ENCODE measurements at regions not wholly inside any gene's neighbourhood (a gene's known extent, or its start where the extent isn't known, plus 50 kb on each side); places are given as distances from the start of the nearest gene placed in this dataset.

- in situ Hi-C loops (cut with HindIII; ENCODE audit: extremely low pct_ligation_motif_present, low pct_unique_long_range_greater_than_20kb), result no loop called here
- POLR2A ChIA-PET, result no interaction called here
- Histone ChIP-seq H3K4me2 (ENCODE audit: low read depth, low read length) (no peak overlapping the region), H3K79me2 (ENCODE audit: insufficient read depth, low read length) (no peaks in the 10 kb centered on the region), H3K27me3 (ENCODE audit: control insufficient read depth in 1 of 2, insufficient read depth in 2 of 2, low read length in 2 of 2) (0 out of 5 replicates have a peak, but pooled peaks cover 0 to 3% of the 10 kb centered on the region in 2 experiments), H3K4me3 (replicated peaks in 1 of 3; ENCODE audit: insufficient read depth in 1 of 3, low read depth in 2 of 3, low read length in 3 of 3) (no peak overlapping the region), H2AFZ (ENCODE audit: low read length) (no peak overlapping the region), H3K4me1 (ENCODE audit: insufficient read depth, low read length) (no peaks in the 10 kb centered on the region), H3K36me3 (replicated peaks in 1 of 2; ENCODE audit: control insufficient read depth in 1 of 2, insufficient read depth in 2 of 2, low read length in 2 of 2) (no peaks in the 10 kb centered on the region), H3K27ac (ENCODE audit: extremely low read length, insufficient read depth, low read length) (no peak overlapping the region), H4K20me1 (ENCODE audit: insufficient read depth, low read length) (no peaks in the 10 kb centered on the region), H3K9me3 (ENCODE audit: low read length) (no peaks in the 10 kb centered on the region), H3K9ac (ENCODE audit: insufficient read depth, low read depth, low read length) (no peak overlapping the region)
- FAIRE-seq, result no peak
- intact Hi-C loops (cut with micrococcal nuclease; ENCODE audit: unreplicated experiment), result no loop called here
- no peak for DNase-seq (ENCODE audit: low spot score)
- WGBS (ENCODE audit: low lambda C conversion rate), result 1% methylated on average over 6 of the region's 6 CpGs
- CTCF ChIA-PET (ENCODE audit: low intra/inter-chr PET ratio, low total read pairs), result no interaction called here
- BruUV-seq (replicated peaks), result no TSS peak
- ATAC-seq, result no peak
- no peak for TF ChIP-seq BATF2 (CRISPR knock-in tag; IDR thresholded peaks at IDR 0.05)
- TF ChIP-seq RERE (CRISPR knock-in tag; IDR thresholded peaks at IDR 0.05; ENCODE audit: low read depth), result no peak
- no peak for TF ChIP-seq HMGXB3 (CRISPR knock-in tag; IDR thresholded peaks at IDR 0.05; ENCODE audit: borderline replicate concordance)
- no peak for TF ChIP-seq ZBTB1 (CRISPR knock-in tag; IDR thresholded peaks at IDR 0.05; ENCODE audit: borderline replicate concordance)
- no peak for TF ChIP-seq TRAFD1 (CRISPR knock-in tag; IDR thresholded peaks at IDR 0.05; ENCODE audit: borderline replicate concordance)
- TF ChIP-seq TSC22D2 (CRISPR knock-in tag; IDR thresholded peaks at IDR 0.05; ENCODE audit: borderline replicate concordance), result no peak
- no peak for TF ChIP-seq SIX4 (CRISPR knock-in tag; IDR thresholded peaks at IDR 0.05)
- TF ChIP-seq ZNF709 (CRISPR knock-in tag; IDR thresholded peaks at IDR 0.05), result no peak
- TF ChIP-seq PAWR (CRISPR knock-in tag; IDR thresholded peaks at IDR 0.05; ENCODE audit: borderline replicate concordance), result no peak
- TF ChIP-seq ZKSCAN5 (CRISPR knock-in tag; IDR thresholded peaks at IDR 0.05), result no peak
These were observed 314.8 kb downstream of the SNAPC1 start for GRCh38 chr14:62076825-62077605.

Measured in HepG2 (cell line).